Stomach (tissue), 8 donors: ENCODE measurements at regions not wholly inside any gene's neighbourhood (a gene's known extent, or its start where the extent isn't known, plus 50 kb on each side); places are given as distances from the start of the nearest gene placed in this dataset.

Experiments
- DNase-seq, 2 donors: peaks; one replicate each; pipeline versions ENCODE4 v3.0.0 to v3.0.0-alpha.2; 2013 to 2019
- H3K27ac ChIP-seq, 5 donors: fragments of 200-600 bp in 4 of 5; sonication (generic) in 4 of 5; one replicate each; pipeline ENCODE4 v1.5.1; 2013 to 2019; ENCODE audit warnings: mild to moderate bottlenecking in 1 of 5, moderate library complexity in 1 of 5
- H3K27me3 ChIP-seq, 3 donors: fragments of 200-600 bp; sonication (generic); one replicate each; pipeline ENCODE4 v1.5.1; 2017 to 2019; ENCODE audit warnings: mixed run types in 1 of 3
- H3K36me3 ChIP-seq, 4 donors: fragments of 200-600 bp; sonication (generic); 1 replicate in 3 of 4; 2 replicates in 1 of 4; pipeline ENCODE4 v1.5.1; 2016 to 2019
- H3K4me1 ChIP-seq, 4 donors: fragments of 200-600 bp; sonication (generic); one replicate each; pipeline ENCODE4 v1.5.1; 2016 to 2019
- H3K4me3 ChIP-seq, 4 donors: fragments of 200-600 bp; sonication (generic) in 3 of 4; one replicate each; pipeline ENCODE4 v1.5.1; 2016 to 2019; ENCODE audit warnings: mild to moderate bottlenecking in 1 of 4
- H3K9me3 ChIP-seq, 4 donors: fragments of 200-600 bp; sonication (generic); one replicate each; pipeline ENCODE4 v1.5.1; 2016 to 2019
- EP300 ChIP-seq: sonication (generic); formaldehyde crosslinking; IDR thresholded peaks from one replicate; pipeline ENCODE4 v1.6.1; 2017; ENCODE audit warnings: antibody characterized with exemption
- POLR2A ChIP-seq, 4 donors: fragments of 450-650 bp; IDR thresholded peaks; one replicate each; pipeline ENCODE4 v1.6.1; 2016; ENCODE audit warnings: antibody characterized with exemption in 4 of 4, control low read depth in 2 of 4, mild to moderate bottlenecking in 1 of 4, moderate library complexity in 1 of 4
- POLR2AphosphoS5 ChIP-seq, 3 donors: sonication (generic); formaldehyde crosslinking; IDR thresholded peaks; one replicate each; pipeline ENCODE4 v1.6.1; 2016; ENCODE audit warnings: antibody characterized with exemption in 3 of 3
- WGBS, 5 donors: extraction: QIAGEN DNeasy Blood & Tissue Kit in 3 of 5; methylation state at CpG; one replicate each; pipeline versions ENCODE4 v1.1.5 to v1.1.7; 2013 to 2018; 5-methylcytosine and 5-hydroxymethylcytosine counted together
- intact Hi-C: fragments of 100-400 bp; cut with DNase I; formaldehyde crosslinking; loops from one replicate; pipeline ENCODE4 v1.15.1; 2023; ENCODE audit warnings: low total_unique reads
- TF ChIP-seq, protein P1 (sequence below), 7 experiments: fragments of 450-650 bp in 4 of 7; fragments of 200-600 bp in 3 of 7; sonication (generic) in 3 of 7; IDR thresholded peaks; one replicate each; pipeline ENCODE4 v1.5.1; 2016 to 2019; ENCODE audit warnings: antibody characterized with exemption in 7 of 7, control low read depth in 2 of 7, mild to moderate bottlenecking in 1 of 7
- donor health status: healthy with polysubstance abuse.
- donor health status: Bipolar disorder and iron deficiency.
- donor health status: healthy.

DNA sequence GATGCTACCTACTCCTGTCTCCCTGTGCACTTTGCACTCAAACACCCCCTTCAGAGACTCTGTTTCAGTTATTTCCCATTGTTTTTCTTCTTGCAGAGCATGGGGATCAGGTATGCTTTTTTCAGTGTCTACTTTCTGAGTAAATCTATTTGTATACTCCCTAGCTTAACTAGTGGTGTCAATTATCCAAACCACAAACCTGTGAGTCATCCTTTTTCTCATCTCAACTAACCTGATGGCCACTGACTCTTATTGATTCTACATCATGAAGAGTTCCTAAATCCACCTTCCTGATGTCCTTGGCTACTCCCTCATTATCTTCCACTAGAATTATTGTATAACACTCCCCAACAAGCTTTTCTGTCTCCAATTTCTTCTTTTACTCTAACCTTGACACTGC, 68.0 kb downstream of the DIPK2A start:
- no peak for DNase-seq
- Histone ChIP-seq H3K36me3 (no peaks in the 10 kb centered on the region), H3K27me3 (no peaks in the 10 kb centered on the region), H3K9me3 (no peaks in the 10 kb centered on the region), H3K4me1 (no peaks in the 10 kb centered on the region), H3K4me3 (no peak overlapping the region), H3K27ac (no peak overlapping the region)
- intact Hi-C loops, result no loop called here
- TF ChIP-seq EP300 (no peak), POLR2AphosphoS5 (IDR thresholded peaks at IDR 0.05) (no peak), POLR2A (IDR thresholded peaks at IDR 0.05) (no peak)
- TF ChIP-seq, protein P1, sequence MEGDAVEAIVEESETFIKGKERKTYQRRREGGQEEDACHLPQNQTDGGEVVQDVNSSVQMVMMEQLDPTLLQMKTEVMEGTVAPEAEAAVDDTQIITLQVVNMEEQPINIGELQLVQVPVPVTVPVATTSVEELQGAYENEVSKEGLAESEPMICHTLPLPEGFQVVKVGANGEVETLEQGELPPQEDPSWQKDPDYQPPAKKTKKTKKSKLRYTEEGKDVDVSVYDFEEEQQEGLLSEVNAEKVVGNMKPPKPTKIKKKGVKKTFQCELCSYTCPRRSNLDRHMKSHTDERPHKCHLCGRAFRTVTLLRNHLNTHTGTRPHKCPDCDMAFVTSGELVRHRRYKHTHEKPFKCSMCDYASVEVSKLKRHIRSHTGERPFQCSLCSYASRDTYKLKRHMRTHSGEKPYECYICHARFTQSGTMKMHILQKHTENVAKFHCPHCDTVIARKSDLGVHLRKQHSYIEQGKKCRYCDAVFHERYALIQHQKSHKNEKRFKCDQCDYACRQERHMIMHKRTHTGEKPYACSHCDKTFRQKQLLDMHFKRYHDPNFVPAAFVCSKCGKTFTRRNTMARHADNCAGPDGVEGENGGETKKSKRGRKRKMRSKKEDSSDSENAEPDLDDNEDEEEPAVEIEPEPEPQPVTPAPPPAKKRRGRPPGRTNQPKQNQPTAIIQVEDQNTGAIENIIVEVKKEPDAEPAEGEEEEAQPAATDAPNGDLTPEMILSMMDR (IDR thresholded peaks at IDR 0.05), result no peak

DNA sequence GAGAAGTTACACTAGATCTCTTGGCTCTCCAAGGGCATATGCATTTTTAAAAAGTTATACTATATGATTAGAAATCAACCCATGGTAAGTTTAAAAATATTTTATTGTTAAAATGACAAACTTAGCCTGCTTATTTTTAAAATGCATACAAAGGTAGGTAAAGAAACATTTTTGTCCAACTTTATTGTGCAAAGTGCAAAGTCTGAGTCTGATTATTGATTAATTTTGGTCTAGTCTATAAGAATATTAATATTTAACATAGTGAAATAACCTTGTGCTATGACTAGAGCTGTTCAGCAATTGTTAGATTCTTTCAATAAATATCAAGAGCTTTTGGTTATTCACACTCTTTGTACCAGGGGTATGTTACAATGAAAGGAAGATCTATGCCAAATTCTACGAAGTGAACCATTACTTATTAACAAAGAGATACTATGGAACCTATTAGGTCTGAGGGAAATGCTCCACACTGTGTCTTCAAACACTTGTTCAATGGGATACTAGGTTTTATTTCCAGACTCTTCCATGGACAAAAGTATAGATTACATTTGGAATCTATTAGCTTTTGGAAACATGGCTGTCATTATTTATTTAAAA, 70.4 kb downstream of the DIPK2A start:
- WGBS, 5 donors, result 47 to 61% (median 56%) methylated on average over 1 of the region's 1 CpG
- DNase-seq, result no peak
- intact Hi-C loops, result no loop called here
- H3K36me3 ChIP-seq, result no peaks in the 10 kb centered on the region
- H3K4me3 ChIP-seq, result no peak overlapping the region
- H3K4me1 ChIP-seq, result no peaks in the 10 kb centered on the region
- TF ChIP-seq POLR2AphosphoS5 (IDR thresholded peaks at IDR 0.05), result no peak
- TF ChIP-seq, protein P1 (IDR thresholded peaks at IDR 0.05), result no peak
- no peak for TF ChIP-seq POLR2A (IDR thresholded peaks at IDR 0.05)
- TF ChIP-seq EP300, result no peak
- H3K27me3 ChIP-seq, result no peaks in the 10 kb centered on the region
- H3K9me3 ChIP-seq, result no peaks in the 10 kb centered on the region
- no peak overlapping the region for H3K27ac ChIP-seq

DNA sequence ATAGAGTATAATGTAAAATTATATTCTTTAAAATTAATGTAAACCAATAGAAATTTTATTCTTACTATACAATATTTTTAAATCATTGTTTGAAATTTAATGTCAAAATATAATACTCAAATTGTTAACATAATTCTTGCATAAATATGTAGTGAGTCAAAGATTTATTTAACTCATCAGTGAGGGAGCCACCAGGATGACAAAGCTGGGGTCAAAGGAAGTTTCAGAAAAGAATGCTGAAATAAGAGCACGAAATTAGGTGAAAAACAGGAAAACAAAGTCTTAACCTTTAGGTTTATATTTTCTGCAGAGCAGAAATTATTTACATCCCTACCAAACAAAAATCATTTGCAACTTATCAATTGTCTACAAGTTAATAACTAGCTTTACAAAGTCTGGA, 74.1 kb downstream of the DIPK2A start:
- intact Hi-C loops, result no loop called here
- WGBS, 5 donors, result 65 to 75% (median 72%) methylated on average over 1 of the region's 1 CpG

DNA sequence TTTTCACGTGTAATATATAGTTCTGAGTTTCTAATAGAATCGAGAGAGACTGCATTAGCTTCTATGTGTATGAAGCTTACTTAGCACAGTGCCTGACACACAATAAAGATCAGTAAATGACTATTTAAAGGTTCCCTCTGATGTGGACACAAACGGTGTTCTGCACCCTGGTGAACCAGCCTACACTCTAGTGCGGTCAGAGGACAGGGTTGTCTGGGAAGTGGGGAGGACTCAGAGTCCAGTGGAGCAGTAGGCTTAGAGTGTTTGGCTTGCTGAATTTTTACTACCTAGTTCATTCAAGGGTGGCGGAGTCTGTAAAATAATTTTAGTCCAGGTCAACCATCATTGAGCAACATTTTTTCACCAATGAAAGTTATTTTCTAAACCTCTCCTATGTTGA, 77.8 kb downstream of the DIPK2A start:
- intact Hi-C loops, result no loop called here
- TF ChIP-seq, protein P1 (IDR thresholded peaks at IDR 0.05), result no peak
- TF ChIP-seq POLR2A (IDR thresholded peaks at IDR 0.05) (no peak), EP300 (no peak), POLR2AphosphoS5 (IDR thresholded peaks at IDR 0.05) (no peak)
- Histone ChIP-seq H3K27ac (no peak overlapping the region), H3K9me3 (no peaks in the 10 kb centered on the region), H3K4me1 (peaks cover 0 to 5% (median 0%) of the 10 kb centered on the region in 4 donors), H3K36me3 (no peaks in the 10 kb centered on the region), H3K4me3 (no peak overlapping the region), H3K27me3 (no peaks in the 10 kb centered on the region)
- DNase-seq, result no peak
- WGBS, 5 donors, result 86 to 94% (median 91%) methylated on average over 5 of the region's 5 CpGs

More for the DNA sequence above, 74.1 kb downstream of the DIPK2A start:
- H3K4me3 ChIP-seq, result no peak overlapping the region
- no peak overlapping the region for H3K27ac ChIP-seq
- no peaks in the 10 kb centered on the region for H3K36me3 ChIP-seq
- no peaks in the 10 kb centered on the region for H3K4me1 ChIP-seq
- TF ChIP-seq EP300 (no peak), POLR2A (IDR thresholded peaks at IDR 0.05) (no peak), POLR2AphosphoS5 (IDR thresholded peaks at IDR 0.05) (no peak)
- TF ChIP-seq, protein P1 (IDR thresholded peaks at IDR 0.05), result no peak
- no peak for DNase-seq
- H3K9me3 ChIP-seq, result no peaks in the 10 kb centered on the region
- no peaks in the 10 kb centered on the region for H3K27me3 ChIP-seq
